Karpas-422 (cell line): ENCODE measurements at regions not wholly inside any gene's neighbourhood (a gene's known extent, or its start where the extent isn't known, plus 50 kb on each side); places are given as distances from the start of the nearest gene placed in this dataset.

Experiments used
- DNase-seq: peaks from one replicate; pipeline ENCODE4 v3.0.0-alpha.2; 2015
- H2AFZ ChIP-seq: fragments of 200-600 bp; sonication (generic); 2 replicates; pipeline ENCODE4 v1.6.1; 2014; ENCODE audit warnings: antibody characterized with exemption, low read length, mixed read lengths
- H3K27ac ChIP-seq: fragments of 200-600 bp; sonication (generic); 2 replicates; pipeline ENCODE4 v1.5.1; 2014; ENCODE audit warnings: mild to moderate bottlenecking, low read length, moderate library complexity
- H3K27me3 ChIP-seq: fragments of 200-600 bp; sonication (generic); 2 replicates; pipeline ENCODE4 v1.6.1; 2014; ENCODE audit warnings: low read length, mixed read lengths
- H3K36me3 ChIP-seq: fragments of 200-600 bp; sonication (generic); 2 replicates; pipeline ENCODE4 v1.6.1; 2014; ENCODE audit warnings: low read length, mixed read lengths; ENCODE audit not compliant: insufficient read depth
- H3K4me1 ChIP-seq: fragments of 200-600 bp; sonication (generic); 2 replicates; pipeline ENCODE4 v1.6.1; 2014; ENCODE audit warnings: mild to moderate bottlenecking, low read length, mixed read lengths
- H3K4me2 ChIP-seq: fragments of 200-600 bp; sonication (generic); 2 replicates; pipeline ENCODE4 v1.6.1; 2014; ENCODE audit warnings: low read length, low read depth, mild to moderate bottlenecking; ENCODE audit not compliant: poor library complexity, severe bottlenecking
- H3K4me3 ChIP-seq: fragments of 200-600 bp; sonication (generic); 2 replicates; pipeline ENCODE4 v1.5.1; 2014; ENCODE audit warnings: mild to moderate bottlenecking, antibody characterized with exemption, low read length, mixed read lengths
- H3K79me2 ChIP-seq: fragments of 200-600 bp; sonication (generic); 2 replicates; pipeline ENCODE4 v1.6.1; 2014; ENCODE audit warnings: mild to moderate bottlenecking, low read length, mixed read lengths
- H3K9ac ChIP-seq: fragments of 200-600 bp; sonication (generic); 2 replicates; pipeline ENCODE4 v1.6.0; 2014; ENCODE audit warnings: low read length
- H3K9me2 ChIP-seq: fragments of 200-600 bp; sonication (generic), shearing (Covaris generic); replicated peaks from 2 replicates; pipeline ENCODE4 v1.6.0; 2014; ENCODE audit warnings: mild to moderate bottlenecking, low read length, moderate library complexity; ENCODE audit not compliant: insufficient read depth
- H3K9me3 ChIP-seq: fragments of 300-700, 200-600 bp; sonication (generic); 2 replicates; pipeline ENCODE4 v1.6.1; 2014; ENCODE audit warnings: low read length, mixed read lengths
- H4K20me1 ChIP-seq: fragments of 200-600 bp; sonication (generic); 2 replicates; pipeline ENCODE4 v1.6.1; 2014; ENCODE audit warnings: mild to moderate bottlenecking, antibody characterized with exemption, low read length, low read depth; ENCODE audit not compliant: insufficient read depth

GRCh38 chr2:4256351-4256750, 553.0 kb downstream of the DCDC2C start:
- Histone ChIP-seq H3K27ac (no peak overlapping the region), H4K20me1 (no peaks in the 10 kb centered on the region), H3K27me3 (no peaks in the 10 kb centered on the region), H3K36me3 (no peaks in the 10 kb centered on the region), H2AFZ (no peak overlapping the region), H3K4me3 (no peak overlapping the region), H3K9ac (no peak overlapping the region), H3K9me2 (no peaks in the 10 kb centered on the region), H3K4me1 (no peaks in the 10 kb centered on the region), H3K4me2 (no peak overlapping the region), H3K79me2 (no peaks in the 10 kb centered on the region), H3K9me3 (no peaks in the 10 kb centered on the region)
- no peak for DNase-seq

DNA sequence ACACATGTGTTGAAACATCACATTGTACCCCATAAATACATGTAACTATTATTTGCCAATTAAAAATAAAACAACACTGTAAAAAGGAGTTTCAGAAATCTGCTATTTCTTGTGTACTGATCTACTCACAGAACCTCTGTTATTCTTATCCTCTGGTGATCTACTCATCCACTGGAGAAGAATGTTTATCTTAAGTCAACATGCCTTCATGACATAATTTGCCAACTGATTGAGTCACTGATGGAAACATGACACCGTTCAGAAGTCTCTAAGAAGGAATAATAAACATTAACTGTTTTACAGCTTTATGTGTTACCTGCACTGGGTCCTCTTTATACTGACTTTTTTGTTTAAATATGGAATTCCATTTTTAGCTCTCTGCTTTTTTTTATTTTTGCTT, 555.2 kb downstream of the DCDC2C start:
- H3K4me1 ChIP-seq: no peaks in the 10 kb centered on the region
- H3K4me3 ChIP-seq: no peak overlapping the region
- no peak overlapping the region for H3K4me2 ChIP-seq
- no peaks in the 10 kb centered on the region for H3K27me3 ChIP-seq
- H3K9me2 ChIP-seq: no peaks in the 10 kb centered on the region
- H3K9ac ChIP-seq: no peak overlapping the region
- no peaks in the 10 kb centered on the region for H3K36me3 ChIP-seq
- no peaks in the 10 kb centered on the region for H3K9me3 ChIP-seq
- no peak overlapping the region for H3K27ac ChIP-seq
- no peak overlapping the region for H2AFZ ChIP-seq
- H3K79me2 ChIP-seq: no peaks in the 10 kb centered on the region
- no peaks in the 10 kb centered on the region for H4K20me1 ChIP-seq
- no peak for DNase-seq

DNA sequence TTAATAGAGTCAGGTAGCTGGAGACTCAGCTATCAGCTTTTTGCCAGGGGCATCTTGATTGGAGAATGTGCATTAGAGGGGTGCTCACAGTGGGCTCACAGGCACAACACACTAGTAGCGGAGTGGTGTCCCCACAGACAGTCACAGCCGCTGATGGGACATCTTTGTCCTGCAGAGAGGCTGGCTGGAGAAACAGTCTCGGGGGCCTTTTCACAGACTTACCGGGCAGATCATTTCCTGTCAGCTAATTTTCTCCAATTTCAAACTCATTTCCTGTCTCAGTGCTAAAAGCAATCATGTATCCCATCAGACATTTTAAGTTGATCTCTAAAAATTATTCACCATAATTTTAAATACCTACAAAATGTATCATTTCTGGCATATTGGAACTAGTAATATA, 562.6 kb downstream of the DCDC2C start:
- DNase-seq: no peak
- Histone ChIP-seq H3K9ac (no peak overlapping the region), H3K9me3 (no peaks in the 10 kb centered on the region), H2AFZ (no peak overlapping the region), H3K4me3 (no peak overlapping the region), H3K4me1 (no peaks in the 10 kb centered on the region), H3K4me2 (no peak overlapping the region), H3K27ac (no peak overlapping the region), H3K36me3 (no peaks in the 10 kb centered on the region), H3K27me3 (no peaks in the 10 kb centered on the region), H4K20me1 (no peaks in the 10 kb centered on the region), H3K79me2 (no peaks in the 10 kb centered on the region), H3K9me2 (no peaks in the 10 kb centered on the region)

- H3K4me1 ChIP-seq: no peaks in the 10 kb centered on the region
- H3K9me2 ChIP-seq: no peaks in the 10 kb centered on the region
- H3K36me3 ChIP-seq: no peaks in the 10 kb centered on the region
- H2AFZ ChIP-seq: no peak overlapping the region
- H3K79me2 ChIP-seq: no peaks in the 10 kb centered on the region
- H4K20me1 ChIP-seq: no peaks in the 10 kb centered on the region
- no peak overlapping the region for H3K4me2 ChIP-seq
- H3K9me3 ChIP-seq: no peaks in the 10 kb centered on the region
- no peak overlapping the region for H3K4me3 ChIP-seq
- no peak overlapping the region for H3K27ac ChIP-seq
- DNase-seq: no peak
- H3K27me3 ChIP-seq: no peaks in the 10 kb centered on the region
- H3K9ac ChIP-seq: no peak overlapping the region
Observed at GRCh38 chr2:4269885-4270284, 566.5 kb downstream of the DCDC2C start.

GRCh38 chr2:4272261-4272858, 569.0 kb downstream of the DCDC2C start:
- H3K4me3 ChIP-seq: no peak overlapping the region
- no peak overlapping the region for H3K4me2 ChIP-seq
- no peaks in the 10 kb centered on the region for H3K36me3 ChIP-seq
- no peak overlapping the region for H3K9ac ChIP-seq
- H3K9me3 ChIP-seq: no peaks in the 10 kb centered on the region
- H2AFZ ChIP-seq: no peak overlapping the region
- H3K27me3 ChIP-seq: no peaks in the 10 kb centered on the region
- H3K4me1 ChIP-seq: no peaks in the 10 kb centered on the region
- no peaks in the 10 kb centered on the region for H3K79me2 ChIP-seq
- DNase-seq: no peak
- no peaks in the 10 kb centered on the region for H3K9me2 ChIP-seq
- no peaks in the 10 kb centered on the region for H4K20me1 ChIP-seq
- H3K27ac ChIP-seq: no peak overlapping the region

DNA sequence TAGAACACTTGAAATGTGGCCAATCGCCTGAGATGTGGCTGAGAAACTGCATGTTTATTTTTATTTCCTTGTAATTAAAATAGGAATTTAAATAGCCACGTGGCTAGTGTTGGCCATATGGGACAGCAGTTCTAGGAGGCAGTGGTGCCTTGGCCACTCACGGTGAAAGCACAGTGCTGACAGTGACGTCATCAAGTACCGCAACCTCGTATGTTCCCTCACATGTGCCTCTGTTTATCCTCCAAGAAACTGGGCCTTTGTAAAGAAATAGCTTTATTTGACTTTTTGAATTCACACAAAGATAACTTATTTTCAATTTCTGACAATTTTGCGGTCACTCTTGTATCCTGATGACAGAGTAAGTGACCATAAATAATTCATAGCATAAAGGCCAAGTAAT, 575.0 kb downstream of the DCDC2C start:
- no peak for DNase-seq
- no peaks in the 10 kb centered on the region for H3K9me2 ChIP-seq
- no peaks in the 10 kb centered on the region for H3K4me1 ChIP-seq
- no peak overlapping the region for H2AFZ ChIP-seq
- no peaks in the 10 kb centered on the region for H3K9me3 ChIP-seq
- no peaks in the 10 kb centered on the region for H3K27me3 ChIP-seq
- H3K36me3 ChIP-seq: no peaks in the 10 kb centered on the region
- H3K4me3 ChIP-seq: no peak overlapping the region
- H3K79me2 ChIP-seq: no peaks in the 10 kb centered on the region
- no peak overlapping the region for H3K4me2 ChIP-seq
- H3K9ac ChIP-seq: no peak overlapping the region
- H4K20me1 ChIP-seq: no peaks in the 10 kb centered on the region
- no peak overlapping the region for H3K27ac ChIP-seq

GRCh38 chr2:4279431-4279830, 576.1 kb downstream of the DCDC2C start:
- Histone ChIP-seq H3K27me3 (no peaks in the 10 kb centered on the region), H3K27ac (no peak overlapping the region), H3K4me3 (no peak overlapping the region), H3K36me3 (no peaks in the 10 kb centered on the region), H3K4me1 (no peaks in the 10 kb centered on the region), H2AFZ (no peak overlapping the region), H4K20me1 (no peaks in the 10 kb centered on the region), H3K79me2 (no peaks in the 10 kb centered on the region), H3K9me3 (no peaks in the 10 kb centered on the region), H3K9me2 (no peaks in the 10 kb centered on the region), H3K4me2 (no peak overlapping the region), H3K9ac (no peak overlapping the region)
- no peak for DNase-seq

DNA sequence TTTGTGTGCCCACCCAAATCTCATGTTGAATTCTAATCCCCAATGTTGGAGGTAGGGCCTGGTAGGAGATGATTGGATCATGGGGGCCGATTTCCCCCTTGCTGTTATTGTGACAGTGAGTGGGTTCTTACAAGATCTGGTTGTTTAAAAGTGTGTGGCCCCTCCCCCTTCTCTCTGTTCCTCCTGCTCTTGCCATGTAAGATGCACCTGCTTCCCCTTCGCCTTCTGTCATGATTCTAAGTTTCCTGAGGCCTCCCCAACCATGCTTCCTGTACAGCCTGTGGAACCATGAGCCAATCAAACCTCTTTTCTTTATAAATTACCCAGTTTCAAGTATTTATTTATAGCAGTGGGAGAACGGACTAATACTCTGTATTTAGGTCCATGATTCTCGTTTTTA, 588.1 kb downstream of the DCDC2C start:
- no peaks in the 10 kb centered on the region for H3K27me3 ChIP-seq
- H2AFZ ChIP-seq: no peak overlapping the region
- no peak overlapping the region for H3K27ac ChIP-seq
- no peak overlapping the region for H3K9ac ChIP-seq
- DNase-seq: no peak
- H3K9me2 ChIP-seq: no peaks in the 10 kb centered on the region
- H3K4me1 ChIP-seq: no peaks in the 10 kb centered on the region
- H3K4me3 ChIP-seq: no peak overlapping the region
- no peaks in the 10 kb centered on the region for H3K79me2 ChIP-seq
- H3K9me3 ChIP-seq: no peaks in the 10 kb centered on the region
- H4K20me1 ChIP-seq: no peaks in the 10 kb centered on the region
- H3K4me2 ChIP-seq: no peak overlapping the region
- no peaks in the 10 kb centered on the region for H3K36me3 ChIP-seq

- H3K27me3 ChIP-seq: no peaks in the 10 kb centered on the region
- H3K4me1 ChIP-seq: no peaks in the 10 kb centered on the region
- H3K27ac ChIP-seq: no peak overlapping the region
- no peaks in the 10 kb centered on the region for H4K20me1 ChIP-seq
- no peak overlapping the region for H3K9ac ChIP-seq
- H3K9me3 ChIP-seq: no peaks in the 10 kb centered on the region
- H3K9me2 ChIP-seq: no peaks in the 10 kb centered on the region
- no peak overlapping the region for H3K4me2 ChIP-seq
- H3K4me3 ChIP-seq: no peak overlapping the region
- no peaks in the 10 kb centered on the region for H3K36me3 ChIP-seq
- H2AFZ ChIP-seq: no peak overlapping the region
- no peaks in the 10 kb centered on the region for H3K79me2 ChIP-seq
- no peak for DNase-seq
Observed at GRCh38 chr2:4295680-4296079, 592.3 kb downstream of the DCDC2C start.
